ENCODE measurements at regions not wholly inside any gene's neighbourhood (a gene's known extent, or its start where the extent isn't known, plus 50 kb on each side); places are given as distances from the start of the nearest gene placed in this dataset.

GRCh38 chr3:72047221-72047871 lies 262.4 kb upstream of the PROK2 start:
- TF ChIP-seq, protein P1, sequence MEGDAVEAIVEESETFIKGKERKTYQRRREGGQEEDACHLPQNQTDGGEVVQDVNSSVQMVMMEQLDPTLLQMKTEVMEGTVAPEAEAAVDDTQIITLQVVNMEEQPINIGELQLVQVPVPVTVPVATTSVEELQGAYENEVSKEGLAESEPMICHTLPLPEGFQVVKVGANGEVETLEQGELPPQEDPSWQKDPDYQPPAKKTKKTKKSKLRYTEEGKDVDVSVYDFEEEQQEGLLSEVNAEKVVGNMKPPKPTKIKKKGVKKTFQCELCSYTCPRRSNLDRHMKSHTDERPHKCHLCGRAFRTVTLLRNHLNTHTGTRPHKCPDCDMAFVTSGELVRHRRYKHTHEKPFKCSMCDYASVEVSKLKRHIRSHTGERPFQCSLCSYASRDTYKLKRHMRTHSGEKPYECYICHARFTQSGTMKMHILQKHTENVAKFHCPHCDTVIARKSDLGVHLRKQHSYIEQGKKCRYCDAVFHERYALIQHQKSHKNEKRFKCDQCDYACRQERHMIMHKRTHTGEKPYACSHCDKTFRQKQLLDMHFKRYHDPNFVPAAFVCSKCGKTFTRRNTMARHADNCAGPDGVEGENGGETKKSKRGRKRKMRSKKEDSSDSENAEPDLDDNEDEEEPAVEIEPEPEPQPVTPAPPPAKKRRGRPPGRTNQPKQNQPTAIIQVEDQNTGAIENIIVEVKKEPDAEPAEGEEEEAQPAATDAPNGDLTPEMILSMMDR (IDR thresholded peaks at IDR 0.05) = no peak
- TF ChIP-seq ZFX (IDR thresholded peaks at IDR 0.05; ENCODE audit: borderline replicate concordance) = no peak
